H1 (cell line): ENCODE measurements at regions not wholly inside any gene's neighbourhood (a gene's known extent, or its start where the extent isn't known, plus 50 kb on each side); places are given as distances from the start of the nearest gene placed in this dataset.

ENCODE experiments used
- CEBPB ChIP-seq: IDR thresholded peaks from 2 replicates; pipeline ENCODE4 v1.6.1; 2012; ENCODE audit warnings: low read depth, low read length
- CHD1 ChIP-seq: IDR thresholded peaks from 2 replicates; pipeline ENCODE4 v1.6.1; 2012; ENCODE audit warnings: low read depth, low read length, improper control_type of control experiment
- HDAC6 ChIP-seq: IDR thresholded peaks from one replicate; pipeline ENCODE4 v1.7.1; 2012; ENCODE audit warnings: low read depth, mild to moderate bottlenecking, inconsistent platforms, low read length, moderate library complexity
- MAFK ChIP-seq: IDR thresholded peaks from 2 replicates; pipeline ENCODE4 v1.6.1; 2012; ENCODE audit warnings: low read depth, mild to moderate bottlenecking, improper control_type of control experiment, low read length
- POLR2AphosphoS5 ChIP-seq: IDR thresholded peaks from 2 replicates; pipeline ENCODE4 v1.6.1; 2011; ENCODE audit warnings: low read depth, low read length
- SRF ChIP-seq: IDR thresholded peaks from 2 replicates; pipeline ENCODE4 v1.6.1; 2011; ENCODE audit warnings: mild to moderate bottlenecking, low read depth, low read length, moderate library complexity
- TCF12 ChIP-seq: IDR thresholded peaks from 2 replicates; pipeline ENCODE4 v1.6.1; 2011; ENCODE audit warnings: low read depth, mild to moderate bottlenecking, low read length

- TF ChIP-seq POLR2AphosphoS5 (no peak), HDAC6 (no peak), SRF (no peak), CEBPB (no peak), CHD1 (no peak), MAFK (no peak), TCF12 (no peak)
Measured at GRCh38 chr16:56048425-56049105, 142.7 kb upstream of the GNAO1 start.
